Breast epithelium (tissue), 3 donors: ENCODE measurements at regions not wholly inside any gene's neighbourhood (a gene's known extent, or its start where the extent isn't known, plus 50 kb on each side); places are given as distances from the start of the nearest gene placed in this dataset.

Experiments used
- CTCF ChIP-seq, 3 donors: fragments of 450-650 bp; IDR thresholded peaks; one replicate each; pipeline ENCODE4 v1.5.1; 2016 to 2017; ENCODE audit warnings: antibody characterized with exemption in 3 of 3, mild to moderate bottlenecking in 3 of 3, moderate library complexity in 3 of 3
- POLR2A ChIP-seq: fragments of 450-650 bp; IDR thresholded peaks from one replicate; pipeline ENCODE4 v1.6.1; 2016; ENCODE audit warnings: antibody characterized with exemption, mild to moderate bottlenecking, moderate library complexity
- POLR2AphosphoS5 ChIP-seq, 3 donors: sonication (generic); formaldehyde crosslinking; IDR thresholded peaks; one replicate each; pipeline ENCODE4 v1.6.1; 2017; ENCODE audit warnings: antibody characterized with exemption in 3 of 3

GRCh38 chr11:105298630-105299029, 159.1 kb upstream of the CARD18 start:
- TF ChIP-seq POLR2AphosphoS5 (IDR thresholded peaks at IDR 0.05) (no peak), CTCF (IDR thresholded peaks at IDR 0.05) (no peak), POLR2A (no peak)
